ENCODE measurements at regions not wholly inside any gene's neighbourhood (a gene's known extent, or its start where the extent isn't known, plus 50 kb on each side); places are given as distances from the start of the nearest gene placed in this dataset.

DNA sequence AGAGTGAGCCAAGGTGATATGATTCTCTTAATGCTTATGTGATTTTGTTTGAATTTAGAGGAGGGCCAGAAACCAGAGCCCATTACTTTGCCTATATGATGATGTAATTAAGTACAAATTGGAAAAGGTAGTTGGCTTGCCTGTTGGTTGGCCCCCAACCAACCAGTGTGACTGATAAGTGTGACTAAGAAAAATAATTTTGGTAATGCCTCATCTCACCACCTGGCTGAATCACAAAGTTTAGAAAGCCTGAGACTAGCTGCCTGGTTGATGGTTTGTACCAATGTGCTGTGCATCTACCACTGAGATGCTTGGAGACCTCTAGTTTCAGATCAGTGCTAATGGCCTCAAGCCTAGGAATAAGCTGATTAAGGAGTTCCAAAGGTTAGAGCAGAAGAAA is 338.7 kb downstream of the CDH2 start:
- TF ChIP-seq, protein P1, sequence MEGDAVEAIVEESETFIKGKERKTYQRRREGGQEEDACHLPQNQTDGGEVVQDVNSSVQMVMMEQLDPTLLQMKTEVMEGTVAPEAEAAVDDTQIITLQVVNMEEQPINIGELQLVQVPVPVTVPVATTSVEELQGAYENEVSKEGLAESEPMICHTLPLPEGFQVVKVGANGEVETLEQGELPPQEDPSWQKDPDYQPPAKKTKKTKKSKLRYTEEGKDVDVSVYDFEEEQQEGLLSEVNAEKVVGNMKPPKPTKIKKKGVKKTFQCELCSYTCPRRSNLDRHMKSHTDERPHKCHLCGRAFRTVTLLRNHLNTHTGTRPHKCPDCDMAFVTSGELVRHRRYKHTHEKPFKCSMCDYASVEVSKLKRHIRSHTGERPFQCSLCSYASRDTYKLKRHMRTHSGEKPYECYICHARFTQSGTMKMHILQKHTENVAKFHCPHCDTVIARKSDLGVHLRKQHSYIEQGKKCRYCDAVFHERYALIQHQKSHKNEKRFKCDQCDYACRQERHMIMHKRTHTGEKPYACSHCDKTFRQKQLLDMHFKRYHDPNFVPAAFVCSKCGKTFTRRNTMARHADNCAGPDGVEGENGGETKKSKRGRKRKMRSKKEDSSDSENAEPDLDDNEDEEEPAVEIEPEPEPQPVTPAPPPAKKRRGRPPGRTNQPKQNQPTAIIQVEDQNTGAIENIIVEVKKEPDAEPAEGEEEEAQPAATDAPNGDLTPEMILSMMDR (IDR thresholded peaks at IDR 0.05) = no peak
- TF ChIP-seq POLR2A (IDR thresholded peaks at IDR 0.05) = no peak
- no peak for TF ChIP-seq EP300 (IDR thresholded peaks at IDR 0.05; ENCODE audit: low read depth)
